Neural crest cell (in vitro differentiated cells): ENCODE measurements at regions not wholly inside any gene's neighbourhood (a gene's known extent, or its start where the extent isn't known, plus 50 kb on each side); places are given as distances from the start of the nearest gene placed in this dataset.

ENCODE experiments used
- DNase-seq: peaks from one replicate; pipeline ENCODE4 v3.0.0; 2021; ENCODE audit warnings: low read depth, mixed read lengths, low spot score
- H3K27ac Mint-ChIP-seq: one replicate; pipeline ENCODE4 v1.8.0; 2021; ENCODE audit warnings: mild to moderate bottlenecking, mixed read lengths; ENCODE audit not compliant: unreplicated experiment
- H3K27me3 Mint-ChIP-seq: 2 replicates; pipeline ENCODE4 v1.8.0; 2021; ENCODE audit warnings: low read depth, mild to moderate bottlenecking, mixed read lengths
- H3K36me3 Mint-ChIP-seq: 2 replicates; pipeline ENCODE4 v1.8.0; 2021; ENCODE audit warnings: low read depth, mild to moderate bottlenecking, mixed read lengths
- H3K4me1 Mint-ChIP-seq: 2 replicates; pipeline ENCODE4 v1.8.0; 2021; ENCODE audit warnings: mixed read lengths
- H3K4me3 Mint-ChIP-seq: one replicate; pipeline ENCODE4 v1.8.0; 2021; ENCODE audit warnings: mild to moderate bottlenecking, mixed read lengths
- H3K9me3 Mint-ChIP-seq: 2 replicates; pipeline ENCODE4 v1.8.0; 2021; ENCODE audit warnings: mixed read lengths
- CTCF ChIP-seq: fragments of 200-600 bp; sonication (generic); conservative IDR thresholded peaks from 2 replicates; pipeline ENCODE4 v1.5.0; 2021; ENCODE audit warnings: antibody characterized with exemption, mild to moderate bottlenecking

- peaks cover 13% of the 10 kb centered on the region for H3K4me1 Mint-ChIP-seq
- H3K27ac Mint-ChIP-seq, result no peak overlapping the region
- no peak overlapping the region for H3K4me3 Mint-ChIP-seq
- peaks cover 43% of the 10 kb centered on the region for H3K27me3 Mint-ChIP-seq
- no peaks in the 10 kb centered on the region for H3K36me3 Mint-ChIP-seq
- no peak for TF ChIP-seq CTCF
- peaks cover 14% of the 10 kb centered on the region for H3K9me3 Mint-ChIP-seq
- DNase-seq, result no peak
These were observed 162.8 kb downstream of the TLE1 start for GRCh38 chr9:81526587-81526986.

- DNase-seq, result no peak
- Mint-ChIP-seq H3K9me3 (peaks cover 14% of the 10 kb centered on the region), H3K27me3 (peaks cover 19% of the 10 kb centered on the region), H3K4me3 (no peak overlapping the region), H3K4me1 (peaks cover 18% of the 10 kb centered on the region), H3K27ac (no peak overlapping the region), H3K36me3 (no peaks in the 10 kb centered on the region)
- peak; percentile 75 for TF ChIP-seq CTCF
These were observed 166.4 kb downstream of the TLE1 start for GRCh38 chr9:81522716-81523551.

GRCh38 chr9:81521892-81522291, 167.5 kb downstream of the TLE1 start:
- DNase-seq, result no peak
- Mint-ChIP-seq H3K27me3 (peaks cover 14% of the 10 kb centered on the region), H3K4me1 (peaks cover 24% of the 10 kb centered on the region), H3K4me3 (no peak overlapping the region), H3K27ac (no peak overlapping the region), H3K9me3 (peaks cover 14% of the 10 kb centered on the region), H3K36me3 (no peaks in the 10 kb centered on the region)
- TF ChIP-seq CTCF, result no peak

- H3K4me3 Mint-ChIP-seq, result no peak overlapping the region
- H3K9me3 Mint-ChIP-seq, result peaks cover 7% of the 10 kb centered on the region
- peaks cover 35% of the 10 kb centered on the region for H3K4me1 Mint-ChIP-seq
- TF ChIP-seq CTCF, result no peak
- H3K27ac Mint-ChIP-seq, result no peak overlapping the region
- no peak for DNase-seq
- H3K27me3 Mint-ChIP-seq, result peaks cover 5% of the 10 kb centered on the region
- H3K36me3 Mint-ChIP-seq, result no peaks in the 10 kb centered on the region
These were observed 169.4 kb downstream of the TLE1 start for GRCh38 chr9:81519816-81520495.

GRCh38 chr9:81517954-81518353, 171.4 kb downstream of the TLE1 start:
- Mint-ChIP-seq H3K4me1 (peaks cover 45% of the 10 kb centered on the region), H3K27ac (no peak overlapping the region), H3K27me3 (peaks cover 5% of the 10 kb centered on the region), H3K9me3 (peaks cover 10% of the 10 kb centered on the region), H3K36me3 (no peaks in the 10 kb centered on the region), H3K4me3 (no peak overlapping the region)
- no peak for TF ChIP-seq CTCF
- DNase-seq, result no peak
